SK-N-SH (cell line): ENCODE measurements at regions not wholly inside any gene's neighbourhood (a gene's known extent, or its start where the extent isn't known, plus 50 kb on each side); places are given as distances from the start of the nearest gene placed in this dataset.

Source experiments
- CTCF ChIA-PET: fragments of 300-600, 350-600 bp; formaldehyde crosslinking; extraction: SDS; loops from one replicate; lab custom pipeline; 2021; lab: Yijun Ruan, JAX
- POLR2A ChIA-PET: fragments of 350-600 bp; sonication (Branson Sonifier 250); formaldehyde crosslinking; extraction: SDS; loops from one replicate; lab custom pipeline; 2020; ENCODE audit warnings: antibody characterized with exemption, inconsistent platforms; lab: Yijun Ruan, JAX
- DNase-seq: peaks from one replicate; pipeline ENCODE4 v3.0.0; 2012
- H2AFZ ChIP-seq: fragments of 200-600 bp; sonication (generic); 2 replicates; pipeline ENCODE4 v1.8.1; 2016; ENCODE audit warnings: antibody characterized with exemption, mild to moderate bottlenecking, low read depth
- H3F3A ChIP-seq: fragments of 200-600 bp; sonication (generic); replicated peaks from 2 replicates; pipeline ENCODE3; 2016; ENCODE audit warnings: antibody characterized with exemption, mild to moderate bottlenecking; ENCODE audit not compliant: insufficient read depth
- H3K27ac ChIP-seq, 2 experiments: fragments of 200-500 bp in 1 of 2; fragments of 200-600 bp in 1 of 2; sonication (Bioruptor generic) in 1 of 2; sonication (generic), shearing (Covaris generic) in 1 of 2; 2 replicates each; pipeline versions ENCODE4 v1.5.1 to v1.6.1; 2014 to 2016; ENCODE audit warnings: low read depth in 2 of 2, inconsistent platforms in 1 of 2, low read length in 1 of 2, mild to moderate bottlenecking in 1 of 2, mixed read lengths in 1 of 2
- H3K27me3 ChIP-seq: fragments of 200-600 bp; sonication (generic), shearing (Covaris generic); 2 replicates; pipeline ENCODE4 v1.6.1; 2016; ENCODE audit warnings: mixed run types; ENCODE audit not compliant: insufficient read depth
- H3K36me3 ChIP-seq, 2 experiments: fragments of 200-500 bp in 1 of 2; fragments of 200-600 bp in 1 of 2; sonication (Bioruptor generic) in 1 of 2; sonication (generic) in 1 of 2; replicated peaks in 1 of 2; 2 replicates each; pipeline versions ENCODE3 to v1.5.1; 2014 to 2016; ENCODE audit warnings: low read length in 1 of 2, mild to moderate bottlenecking in 1 of 2; ENCODE audit not compliant: insufficient read depth in 2 of 2, control insufficient read depth in 1 of 2
- H3K4me1 ChIP-seq, 2 experiments: fragments of 200-500 bp in 1 of 2; fragments of 200-600 bp in 1 of 2; sonication (Bioruptor generic) in 1 of 2; sonication (generic), shearing (Covaris generic) in 1 of 2; 2 replicates each; pipeline versions ENCODE4 v1.5.1 to v1.6.1; 2014 to 2016; ENCODE audit warnings: low read depth in 1 of 2, low read length in 1 of 2, mixed run types in 1 of 2; ENCODE audit not compliant: insufficient read depth in 2 of 2, control insufficient read depth in 1 of 2
- H3K4me2 ChIP-seq: fragments of 200-600 bp; sonication (generic), shearing (Covaris generic); 2 replicates; pipeline ENCODE4 v1.6.1; 2017; ENCODE audit warnings: mixed run types
- H3K4me3 ChIP-seq, 2 experiments: fragments of 200-500 bp in 1 of 2; fragments of 200-600 bp in 1 of 2; sonication (Bioruptor generic) in 1 of 2; sonication (generic), shearing (Covaris generic) in 1 of 2; 2 replicates each; pipeline versions ENCODE4 v1.5.1 to v1.8.1; 2014 to 2016; ENCODE audit warnings: low read depth in 2 of 2, inconsistent platforms in 1 of 2, low read length in 1 of 2, mild to moderate bottlenecking in 1 of 2, mixed read lengths in 1 of 2, moderate library complexity in 1 of 2
- H3K79me2 ChIP-seq: fragments of 200-600 bp; sonication (generic); 2 replicates; pipeline ENCODE4 v1.8.1; 2017; ENCODE audit warnings: mild to moderate bottlenecking; ENCODE audit not compliant: insufficient read depth
- H3K9ac ChIP-seq: fragments of 200-600 bp; sonication (generic); 2 replicates; pipeline ENCODE4 v1.6.1; 2017; ENCODE audit warnings: mixed run types
- H3K9me2 ChIP-seq: fragments of 200-600 bp; sonication (generic); 2 replicates; pipeline ENCODE4 v1.6.1; 2017; ENCODE audit warnings: mixed run types
- H3K9me3 ChIP-seq: fragments of 200-600 bp; sonication (generic); 2 replicates; pipeline ENCODE4 v1.6.1; 2017; ENCODE audit warnings: mixed run types, mild to moderate bottlenecking, moderate library complexity
- H4K20me1 ChIP-seq: fragments of 200-600 bp; sonication (generic); 2 replicates; pipeline ENCODE4 v1.6.1; 2017; ENCODE audit warnings: mild to moderate bottlenecking, mixed run types; ENCODE audit not compliant: insufficient read depth
- ELF1 ChIP-seq: IDR thresholded peaks from 2 replicates; pipeline ENCODE4 v1.4.0; 2012
- FOSL2 ChIP-seq: IDR thresholded peaks from 2 replicates; pipeline ENCODE4 v1.4.0; 2012; ENCODE audit warnings: low read depth, mild to moderate bottlenecking, moderate library complexity, borderline replicate concordance
- FOXM1 ChIP-seq: IDR thresholded peaks from 2 replicates; pipeline ENCODE4 v1.4.0; 2012; ENCODE audit warnings: low read depth, mild to moderate bottlenecking
- IRF3 ChIP-seq: fragments of 150-350 bp; IDR thresholded peaks from 2 replicates; pipeline ENCODE4 v1.6.1; 2016; ENCODE audit warnings: mild to moderate bottlenecking, low read depth, low read length
- NRF1 ChIP-seq: IDR thresholded peaks from 2 replicates; pipeline ENCODE4 v1.6.1; 2012; ENCODE audit warnings: low read depth, mild to moderate bottlenecking, low read length
- POLR2AphosphoS5 ChIP-seq: IDR thresholded peaks from 2 replicates; pipeline ENCODE4 v1.6.1; 2012; ENCODE audit warnings: low read depth, low read length
- RCOR1 ChIP-seq: fragments of 150-350 bp; IDR thresholded peaks from 2 replicates; pipeline ENCODE4 v1.6.1; 2017; ENCODE audit warnings: antibody characterized with exemption, low read length
- REST ChIP-seq: IDR thresholded peaks from 2 replicates; pipeline ENCODE4 v1.6.1; 2012; ENCODE audit warnings: mild to moderate bottlenecking, low read depth, low read length, moderate library complexity
- TAF1 ChIP-seq: IDR thresholded peaks from 2 replicates; pipeline ENCODE4 v1.6.1; 2012; ENCODE audit warnings: low read depth, mild to moderate bottlenecking, low read length, moderate library complexity, borderline replicate concordance
- TCF12 ChIP-seq: IDR thresholded peaks from 2 replicates; pipeline ENCODE4 v1.4.0; 2012
- TEAD4 ChIP-seq: IDR thresholded peaks from 2 replicates; pipeline ENCODE4 v1.4.0; 2012; ENCODE audit warnings: mild to moderate bottlenecking, borderline replicate concordance; ENCODE audit not compliant: insufficient read depth
- USF1 ChIP-seq: IDR thresholded peaks from 2 replicates; pipeline ENCODE4 v1.4.0; 2012; ENCODE audit warnings: low read depth, borderline replicate concordance
- ZBTB33 ChIP-seq: IDR thresholded peaks from 2 replicates; pipeline ENCODE4 v1.4.0; 2012; ENCODE audit warnings: low read depth, borderline replicate concordance
- WGBS: methylation state at CpG from one replicate; pipeline ENCODE4 v1.1.6; 2017; ENCODE audit warnings: low lambda C conversion rate; 5-methylcytosine and 5-hydroxymethylcytosine counted together

- no peak for TF ChIP-seq ZBTB33
- TF ChIP-seq FOXM1: no peak
- TF ChIP-seq RCOR1: no peak
- TF ChIP-seq NRF1: no peak
- TF ChIP-seq, all 33 proteins: peak for 0
These were observed 929.7 kb upstream of the KCND2 start (continued) for GRCh38 chr7:119343289-119343688.

GRCh38 chr7:119344466-119344865 lies 928.5 kb upstream of the KCND2 start:
- DNase-seq: no peak
- H3F3A ChIP-seq: no peaks in the 10 kb centered on the region
- H3K4me1 ChIP-seq: no peaks in the 10 kb centered on the region
- H3K4me2 ChIP-seq: no peak overlapping the region
- H2AFZ ChIP-seq: no peak overlapping the region
- TF ChIP-seq ELF1 (no peak), TAF1 (no peak), FOSL2 (no peak), TCF12 (no peak), IRF3 (no peak), POLR2AphosphoS5 (no peak), REST (no peak), TEAD4 (no peak), USF1 (no peak)
- H3K27ac ChIP-seq: no peak overlapping the region
- no peaks in the 10 kb centered on the region for H3K36me3 ChIP-seq
- POLR2A ChIA-PET: no interaction called here
- H4K20me1 ChIP-seq: no peaks in the 10 kb centered on the region
- 0% methylated on average over 2 of the region's 2 CpGs for WGBS
- H3K9ac ChIP-seq: no peak overlapping the region
- no peaks in the 10 kb centered on the region for H3K79me2 ChIP-seq
- H3K9me2 ChIP-seq: no peaks in the 10 kb centered on the region
- H3K9me3 ChIP-seq: no peaks in the 10 kb centered on the region
- CTCF ChIA-PET: no interaction called here
- no peak overlapping the region for H3K4me3 ChIP-seq
- no peaks in the 10 kb centered on the region for H3K27me3 ChIP-seq
